IMR-90 (cell line): ENCODE measurements at regions not wholly inside any gene's neighbourhood (a gene's known extent, or its start where the extent isn't known, plus 50 kb on each side); places are given as distances from the start of the nearest gene placed in this dataset.

Experiments
- ATAC-seq: fragments of 200-7000 bp; cut with Tn5 transposase; 2 replicates; pipeline ENCODE4 v1.9.1; 2020; ENCODE audit warnings: low read depth, mild to moderate bottlenecking, moderate library complexity
- BruUV-seq: library from RNA; stranded (reverse); fragments of 400-500 nt; replicated peaks from 2 replicates; lab custom pipeline; 2021; lab: Mats Ljungman, UMichigan
- CTCF ChIA-PET: fragments of 300-600 bp; formaldehyde crosslinking; extraction: SDS; loops from one replicate; lab custom pipeline; 2021; ENCODE audit warnings: antibody characterized with exemption; lab: Yijun Ruan, JAX
- POLR2A ChIA-PET: fragments of 300-600 bp; sonication (Branson Sonifier 250); formaldehyde crosslinking; loops from one replicate; lab custom pipeline; 2022; ENCODE audit warnings: antibody characterized with exemption; ENCODE audit not compliant: unreplicated experiment; lab: Charles Lee
- DNase-seq: peaks from one replicate; pipeline ENCODE4 v3.0.0; 2013
- H2AFZ ChIP-seq: replicated peaks from 2 replicates; pipeline ENCODE3; 2013; ENCODE audit warnings: low read length, mild to moderate bottlenecking; ENCODE audit not compliant: poor library complexity
- H2AK5ac ChIP-seq: 2 replicates; pipeline ENCODE4 v1.6.1; 2013; ENCODE audit warnings: low read depth, low read length, inconsistent platforms
- H2AK9ac ChIP-seq: replicated peaks from 2 replicates; pipeline ENCODE3; 2013; ENCODE audit warnings: mild to moderate bottlenecking, low read depth, low read length, moderate library complexity; ENCODE audit not compliant: poor library complexity
- H2BK120ac ChIP-seq: 2 replicates; pipeline ENCODE4 v1.6.1; 2013; ENCODE audit warnings: low read depth, low read length, inconsistent platforms
- H2BK15ac ChIP-seq: 3 replicates; pipeline ENCODE4 v1.6.1; 2013; ENCODE audit warnings: low read depth, low read length, inconsistent platforms
- H2BK20ac ChIP-seq: 2 replicates; pipeline ENCODE4 v1.6.1; 2013; ENCODE audit warnings: low read depth, mild to moderate bottlenecking, inconsistent platforms, low read length, moderate library complexity
- H2BK5ac ChIP-seq: 2 replicates; pipeline ENCODE4 v1.6.1; 2013; ENCODE audit warnings: mild to moderate bottlenecking, low read depth, low read length, inconsistent platforms; ENCODE audit not compliant: poor library complexity, severe bottlenecking
- H3K14ac ChIP-seq: replicated peaks from 2 replicates; pipeline ENCODE4 v1.6.1; 2013; ENCODE audit warnings: low read depth, low read length, inconsistent platforms
- H3K18ac ChIP-seq: 2 replicates; pipeline ENCODE4 v1.6.1; 2013; ENCODE audit warnings: low read depth, low read length, control low read depth
- H3K23ac ChIP-seq: 2 replicates; pipeline ENCODE4 v1.6.1; 2013; ENCODE audit warnings: low read depth, low read length, inconsistent platforms
- H3K27ac ChIP-seq: 2 replicates; pipeline ENCODE4 v1.5.1; 2013; ENCODE audit warnings: mild to moderate bottlenecking, control low read depth, low read length; ENCODE audit not compliant: insufficient read depth
- H3K27me3 ChIP-seq: 2 replicates; pipeline ENCODE4 v1.6.1; 2013; ENCODE audit warnings: low read length; ENCODE audit not compliant: control insufficient read depth, insufficient read depth
- H3K36me3 ChIP-seq: 2 replicates; pipeline ENCODE4 v1.6.1; 2013; ENCODE audit warnings: low read length, mixed read lengths; ENCODE audit not compliant: control insufficient read depth, insufficient read depth
- H3K4ac ChIP-seq: 2 replicates; pipeline ENCODE4 v1.6.1; 2013; ENCODE audit warnings: low read depth, low read length, inconsistent platforms
- H3K4me1 ChIP-seq: 2 replicates; pipeline ENCODE4 v1.6.1; 2013; ENCODE audit warnings: low read length, mixed read lengths; ENCODE audit not compliant: control insufficient read depth, insufficient read depth
- H3K4me2 ChIP-seq: 2 replicates; pipeline ENCODE4 v1.6.1; 2013; ENCODE audit warnings: low read depth, mild to moderate bottlenecking, control low read depth, low read length, moderate library complexity
- H3K4me3 ChIP-seq: 2 replicates; pipeline ENCODE4 v1.5.1; 2013; ENCODE audit warnings: low read depth, mild to moderate bottlenecking, control low read depth, low read length, moderate library complexity; ENCODE audit not compliant: insufficient read depth
- H3K56ac ChIP-seq: 2 replicates; pipeline ENCODE4 v1.6.1; 2013; ENCODE audit warnings: low read length, inconsistent platforms; ENCODE audit not compliant: insufficient read depth; ENCODE audit errors: extremely low read depth
- H3K79me1 ChIP-seq, 2 experiments: 2 replicates each; pipeline ENCODE4 v1.6.1; 2013; ENCODE audit warnings: low read length in 2 of 2, inconsistent platforms in 1 of 2, low read depth in 1 of 2
- H3K9ac ChIP-seq: 2 replicates; pipeline ENCODE4 v1.6.1; 2013; ENCODE audit warnings: low read depth, low read length, control low read depth
- H3K9me1 ChIP-seq: 2 replicates; pipeline ENCODE4 v1.6.1; 2013; ENCODE audit warnings: low read length, inconsistent platforms; ENCODE audit not compliant: insufficient read depth
- H3K9me3 ChIP-seq: 2 replicates; pipeline ENCODE4 v1.6.1; 2013; ENCODE audit warnings: low read length; ENCODE audit not compliant: control insufficient read depth, insufficient read depth
- H4K20me1 ChIP-seq: 2 replicates; pipeline ENCODE4 v1.6.1; 2013; ENCODE audit warnings: low read length, inconsistent platforms; ENCODE audit not compliant: insufficient read depth
- H4K5ac ChIP-seq: 2 replicates; pipeline ENCODE4 v1.6.1; 2013; ENCODE audit warnings: mild to moderate bottlenecking, low read depth, low read length, control low read depth
- H4K8ac ChIP-seq, 2 experiments: 2 replicates each; pipeline ENCODE4 v1.6.1; 2013; ENCODE audit warnings: low read depth in 2 of 2, low read length in 2 of 2, control low read depth in 1 of 2, inconsistent platforms in 1 of 2
- H4K91ac ChIP-seq: 2 replicates; pipeline ENCODE4 v1.6.1; 2013; ENCODE audit warnings: low read depth, low read length, inconsistent platforms; ENCODE audit not compliant: insufficient read depth
- CEBPB ChIP-seq: IDR thresholded peaks from 2 replicates; pipeline ENCODE4 v1.6.1; 2012; ENCODE audit warnings: low read depth, low read length, improper control_type of control experiment
- CHD1 ChIP-seq: IDR thresholded peaks from 2 replicates; pipeline ENCODE4 v1.6.1; 2012; ENCODE audit warnings: low read depth, low read length, improper control_type of control experiment
- CTCF ChIP-seq: conservative IDR thresholded peaks from 2 replicates; pipeline ENCODE4 v1.5.1; 2012; ENCODE audit warnings: mild to moderate bottlenecking, low read depth, low read length, improper control_type of control experiment
- ELK1 ChIP-seq: fragments of 150-350 bp; IDR thresholded peaks from 2 replicates; pipeline ENCODE4 v1.6.1; 2016; ENCODE audit warnings: low read depth, mild to moderate bottlenecking, low read length, moderate library complexity, borderline replicate concordance
- FOS ChIP-seq: fragments of 150-350 bp; IDR thresholded peaks from 2 replicates; pipeline ENCODE4 v1.6.1; 2016; ENCODE audit warnings: low read depth, low read length
- MAFK ChIP-seq: IDR thresholded peaks from 2 replicates; pipeline ENCODE4 v1.6.1; 2012; ENCODE audit warnings: low read depth, low read length, improper control_type of control experiment
- MAZ ChIP-seq: IDR thresholded peaks from 2 replicates; pipeline ENCODE4 v1.6.1; 2012; ENCODE audit warnings: low read depth, mild to moderate bottlenecking, low read length, improper control_type of control experiment, moderate library complexity, borderline replicate concordance
- NFE2L2 ChIP-seq: fragments of 150-350 bp; IDR thresholded peaks from 2 replicates; pipeline ENCODE4 v1.6.1; 2016; ENCODE audit warnings: low read depth, mild to moderate bottlenecking, low read length
- POLR2A ChIP-seq: IDR thresholded peaks from 2 replicates; pipeline ENCODE4 v1.6.1; 2012; ENCODE audit warnings: mild to moderate bottlenecking, low read depth, low read length
- RAD21 ChIP-seq: IDR thresholded peaks from 2 replicates; pipeline ENCODE4 v1.6.1; 2012; ENCODE audit warnings: low read length, improper control_type of control experiment
- RCOR1 ChIP-seq: IDR thresholded peaks from 2 replicates; pipeline ENCODE4 v1.6.1; 2012; ENCODE audit warnings: mild to moderate bottlenecking, low read length, improper control_type of control experiment; ENCODE audit not compliant: insufficient replicate concordance
- RFX5 ChIP-seq: IDR thresholded peaks from 2 replicates; pipeline ENCODE4 v1.8.0; 2012; ENCODE audit warnings: low read depth, mild to moderate bottlenecking, low read length, moderate library complexity
- SMC3 ChIP-seq: fragments of 150-350 bp; IDR thresholded peaks from 2 replicates; pipeline ENCODE4 v1.6.1; 2016; ENCODE audit warnings: low read depth, mild to moderate bottlenecking, antibody characterized with exemption, low read length, moderate library complexity
- USF2 ChIP-seq: fragments of 150-350 bp; IDR thresholded peaks from 2 replicates; pipeline ENCODE4 v1.6.1; 2017; ENCODE audit warnings: mild to moderate bottlenecking, antibody characterized with exemption, low read length, low read depth
- WGBS, 2 experiments: methylation state at CpG; one replicate each; pipeline versions ENCODE4 v1.1.5 to v1.1.7; 2013; ENCODE audit warnings: missing lambda C conversion rate in 2 of 2; ENCODE audit not compliant: insufficient read length in 1 of 2; ENCODE audit errors: extremely low coverage in 2 of 2; 5-methylcytosine and 5-hydroxymethylcytosine counted together
- dilution Hi-C: fragments of 300-500 bp; cut with HindIII; formaldehyde crosslinking; loops from one replicate; pipeline ENCODE4 v1.14.3; 2018; ENCODE audit warnings: low sequenced_read_pairs; ENCODE audit not compliant: unreplicated experiment
- in situ Hi-C: fragments of 300-500 bp; cut with MboI; formaldehyde crosslinking; loops from 3 replicates; pipeline ENCODE4 v1.14.3; 2019; ENCODE audit warnings: low sequenced_read_pairs, inconsistent platforms, mixed read lengths
- intact Hi-C: fragments of 100-400 bp; cut with micrococcal nuclease; formaldehyde crosslinking; loops from 2 replicates; pipeline ENCODE4 v1.10.0; 2022

- H2BK5ac ChIP-seq, result no peak overlapping the region
- CTCF ChIA-PET, result interaction anchor here (2.0 kb wide), 1 partner anchor 12 kb away, joined by 11 read pairs; no protein-coding TSS in a partner anchor
- H2BK20ac ChIP-seq, result no peak overlapping the region
- no peak overlapping the region for H3K27ac ChIP-seq
- BruUV-seq, result no TSS peak
- intact Hi-C loops (no loop called here), in situ Hi-C loops (no loop called here), dilution Hi-C loops (no loop called here)
- TF ChIP-seq CEBPB, result no peak
- TF ChIP-seq FOS, result no peak
- TF ChIP-seq POLR2A, result no peak
- TF ChIP-seq MAZ, result no peak
- TF ChIP-seq RAD21, result no peak
- TF ChIP-seq USF2, result no peak
- TF ChIP-seq ELK1, result no peak
- TF ChIP-seq NFE2L2, result no peak
- TF ChIP-seq SMC3, result no peak
- no peak for TF ChIP-seq CHD1
- TF ChIP-seq MAFK, result no peak
- no peak for TF ChIP-seq RCOR1
- TF ChIP-seq RFX5, result no peak
- TF ChIP-seq CTCF, result no peak
- no peak overlapping the region for H3K18ac ChIP-seq
- POLR2A ChIA-PET, result interaction anchor here (0.5 kb wide), 1 partner anchor 498 kb away, joined by 4 read pairs; no protein-coding TSS in a partner anchor
- no peak overlapping the region for H3K56ac ChIP-seq
- no peak overlapping the region for H2AK5ac ChIP-seq
- ATAC-seq (no peak), DNase-seq (no peak)
- H3K27me3 ChIP-seq, result no peaks in the 10 kb centered on the region
- no peak overlapping the region for H2BK120ac ChIP-seq
- H3K23ac ChIP-seq, result no peak overlapping the region
- H4K20me1 ChIP-seq, result no peaks in the 10 kb centered on the region
- H2AFZ ChIP-seq, result no peak overlapping the region
- no peaks in the 10 kb centered on the region for H3K9me3 ChIP-seq
- H3K36me3 ChIP-seq, result no peaks in the 10 kb centered on the region
- H3K4ac ChIP-seq, result no peak overlapping the region
- H3K9ac ChIP-seq, result no peak overlapping the region
- no peaks in the 10 kb centered on the region for H3K9me1 ChIP-seq
- H3K4me3 ChIP-seq, result no peak overlapping the region
- no peaks in the 10 kb centered on the region for H3K79me1 ChIP-seq
- no CpG with 5 or more reads among the region's 1 CpG for WGBS, 2 experiments
- no peak overlapping the region for H3K14ac ChIP-seq
- no peak overlapping the region for H4K8ac ChIP-seq
- no peak overlapping the region for H2AK9ac ChIP-seq
- H3K4me2 ChIP-seq, result no peak overlapping the region
- no peaks in the 10 kb centered on the region for H3K4me1 ChIP-seq
- no peak overlapping the region for H2BK15ac ChIP-seq
- no peak overlapping the region for H4K91ac ChIP-seq
- no peak overlapping the region for H4K5ac ChIP-seq
These were observed 312.8 kb downstream of the HLX start for GRCh38 chr1:221192055-221192454.
